NCI-H2196 treated with DMSO at 0.1 percent for 48 hours (cell line): ENCODE measurements at regions not wholly inside any gene's neighbourhood (a gene's known extent, or its start where the extent isn't known, plus 50 kb on each side); places are given as distances from the start of the nearest gene placed in this dataset.

Experiments used
- DNase-seq: peaks from one replicate; lab custom pipeline; 2025; ENCODE audit not compliant: unreplicated experiment; lab: John Stamatoyannopoulos, UW

DNA sequence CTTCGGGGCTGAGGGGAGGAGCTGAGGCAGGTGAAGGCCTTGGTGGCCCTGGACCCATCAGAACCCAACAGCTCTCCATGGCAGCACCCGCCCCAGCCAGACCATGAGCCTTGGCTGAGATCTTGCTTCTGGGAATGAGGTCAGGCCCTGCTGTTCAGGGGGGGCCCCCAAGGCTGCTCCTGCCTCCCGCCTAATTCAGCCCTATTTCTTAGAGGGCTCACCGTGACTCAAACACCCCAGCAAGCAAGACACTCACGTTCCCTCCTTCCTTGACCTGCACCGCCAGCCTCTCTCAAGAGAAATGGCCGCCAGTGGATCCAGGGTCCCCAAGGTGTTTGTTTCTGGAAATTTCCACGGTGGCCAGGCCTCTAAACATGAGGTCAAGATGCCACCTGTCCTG is 61.4 kb upstream of the PPP1R26 start:
- DNase-seq: no peak

DNA sequence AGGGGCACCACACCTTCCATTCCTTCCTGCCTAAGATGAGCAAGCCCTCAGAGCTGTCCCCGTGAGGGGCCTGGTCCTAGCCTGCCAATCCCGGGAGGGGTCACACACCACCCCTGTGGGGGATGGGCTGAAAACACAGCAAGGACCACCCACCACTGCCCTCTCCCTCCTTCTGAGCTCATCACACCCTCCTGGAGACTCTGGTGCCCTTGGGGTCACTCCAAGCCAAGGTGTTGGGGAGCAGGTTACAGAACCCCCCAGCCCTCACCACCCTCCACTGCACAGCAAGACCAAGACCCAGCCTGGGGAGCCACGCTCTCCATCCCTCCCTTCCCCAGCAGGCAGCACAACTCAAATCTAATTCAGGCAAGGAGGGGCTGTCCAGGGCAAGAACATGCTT is 60.5 kb upstream of the PPP1R26 start:
- no peak for DNase-seq

DNA sequence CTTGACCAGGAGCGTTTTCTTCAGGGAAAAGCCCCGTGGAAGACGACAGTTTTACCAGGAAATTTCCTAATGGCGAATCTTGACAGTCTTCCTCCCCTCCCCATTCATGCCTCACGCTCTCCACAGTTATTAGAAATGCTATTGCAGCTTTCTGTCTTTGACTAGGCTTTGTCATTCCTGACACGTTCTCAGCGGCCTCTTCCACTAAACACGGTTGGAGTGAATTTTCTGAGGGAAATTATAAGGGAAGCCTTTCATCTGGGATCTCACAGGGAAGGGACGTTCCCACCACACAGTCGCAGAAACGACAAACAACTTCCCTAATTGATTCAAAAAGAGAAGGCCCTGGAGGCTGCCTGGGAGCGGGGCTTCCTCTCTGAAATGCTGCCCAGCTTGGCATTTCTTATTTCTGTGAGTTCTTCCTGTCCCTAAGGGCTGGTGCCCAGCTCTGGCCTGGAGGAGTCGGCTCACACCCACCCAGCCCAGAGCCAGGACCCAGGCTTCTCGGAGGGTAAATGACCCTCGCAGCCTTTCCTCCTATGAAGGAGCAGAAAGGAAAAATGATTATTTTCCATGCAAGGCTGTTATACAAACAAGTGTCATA is 57.1 kb upstream of the PPP1R26 start:
- no peak for DNase-seq

DNA sequence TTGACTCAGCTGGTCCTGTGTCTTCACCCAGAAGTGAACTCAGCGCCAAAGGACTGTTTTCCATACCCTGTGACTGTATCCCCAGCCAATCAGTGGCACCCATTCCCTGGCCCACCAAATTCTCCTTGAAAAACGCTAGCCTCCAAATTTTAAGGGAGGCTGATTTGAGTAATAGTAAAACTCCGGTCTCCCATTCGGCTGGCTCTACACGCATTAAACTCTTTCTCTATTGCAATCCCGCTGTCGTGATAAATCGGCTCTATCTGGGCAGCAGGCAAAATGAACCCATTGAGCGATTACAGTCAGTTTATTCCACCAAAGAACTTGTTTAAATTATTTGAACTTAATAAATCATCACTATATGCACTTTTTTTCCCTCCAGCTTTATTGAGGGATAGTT is 55.9 kb upstream of the PPP1R26 start:
- no peak for DNase-seq
